Neuronal stem cell (in vitro differentiated cells): ENCODE measurements at regions not wholly inside any gene's neighbourhood (a gene's known extent, or its start where the extent isn't known, plus 50 kb on each side); places are given as distances from the start of the nearest gene placed in this dataset.

Experiments used
- DNase-seq: peaks from one replicate; pipeline ENCODE4 v3.0.0-alpha.2; 2013; ENCODE audit warnings: low spot score
- H2AFZ ChIP-seq: one replicate; pipeline ENCODE4 v1.6.1; 2013; ENCODE audit warnings: mild to moderate bottlenecking, low read length, inconsistent platforms
- H2AK5ac ChIP-seq: 2 replicates; pipeline ENCODE4 v1.6.1; 2013; ENCODE audit warnings: low read depth, mild to moderate bottlenecking, inconsistent platforms, low read length, moderate library complexity, mixed read lengths
- H2BK120ac ChIP-seq: 2 replicates; pipeline ENCODE4 v1.6.1; 2013; ENCODE audit warnings: low read depth, mild to moderate bottlenecking, inconsistent platforms, low read length, moderate library complexity, mixed read lengths
- H2BK12ac ChIP-seq: one replicate; pipeline ENCODE4 v1.6.1; 2013; ENCODE audit warnings: low read length, inconsistent platforms
- H2BK15ac ChIP-seq: 2 replicates; pipeline ENCODE4 v1.6.1; 2013; ENCODE audit warnings: mild to moderate bottlenecking, low read length, inconsistent platforms, mixed read lengths
- H2BK5ac ChIP-seq: one replicate; pipeline ENCODE4 v1.6.1; 2013; ENCODE audit warnings: inconsistent platforms, mild to moderate bottlenecking, low read length, moderate library complexity
- H3K14ac ChIP-seq: one replicate; pipeline ENCODE4 v1.6.1; 2013; ENCODE audit warnings: low read length, inconsistent platforms
- H3K18ac ChIP-seq: 2 replicates; pipeline ENCODE4 v1.6.1; 2013; ENCODE audit warnings: low read length, inconsistent platforms
- H3K23ac ChIP-seq: 2 replicates; pipeline ENCODE4 v1.6.1; 2013; ENCODE audit warnings: low read depth, mild to moderate bottlenecking, mixed read lengths, low read length, inconsistent platforms; ENCODE audit not compliant: poor library complexity
- H3K27ac ChIP-seq: replicated peaks from 3 replicates; pipeline ENCODE4 v1.5.1; 2013; ENCODE audit warnings: low read length, inconsistent platforms
- H3K27me3 ChIP-seq, 3 experiments: 2 replicates each; pipeline ENCODE4 v1.6.1; 2013; ENCODE audit warnings: low read length in 3 of 3, mild to moderate bottlenecking in 2 of 3, inconsistent platforms in 1 of 3, low read depth in 1 of 3, mixed read lengths in 1 of 3, moderate library complexity in 1 of 3; ENCODE audit not compliant: control insufficient read depth in 3 of 3, insufficient read depth in 3 of 3
- H3K36me3 ChIP-seq, 2 donors: replicated peaks in 1 of 2; 2 replicates each; pipeline ENCODE4 v1.6.1; 2013; ENCODE audit warnings: low read length in 2 of 2; ENCODE audit not compliant: control insufficient read depth in 2 of 2, insufficient read depth in 2 of 2
- H3K4ac ChIP-seq: 2 replicates; pipeline ENCODE4 v1.6.1; 2013; ENCODE audit warnings: inconsistent platforms, mild to moderate bottlenecking, low read length, moderate library complexity
- H3K4me1 ChIP-seq, 2 donors: 1 replicate in 1 of 2; 2 replicates in 1 of 2; pipeline ENCODE4 v1.6.1; 2013; ENCODE audit warnings: low read length in 2 of 2, low read depth in 1 of 2; ENCODE audit not compliant: control insufficient read depth in 2 of 2, insufficient read depth in 1 of 2
- H3K4me2 ChIP-seq: one replicate; pipeline ENCODE4 v1.6.1; 2013; ENCODE audit warnings: mild to moderate bottlenecking, low read length, inconsistent platforms; ENCODE audit not compliant: insufficient read depth, poor library complexity, severe bottlenecking
- H3K4me3 ChIP-seq, 2 donors: 2 replicates each; pipeline ENCODE4 v1.5.1; 2013; ENCODE audit warnings: low read length in 2 of 2, mild to moderate bottlenecking in 2 of 2, inconsistent platforms in 1 of 2, moderate library complexity in 1 of 2
- H3K79me1 ChIP-seq: one replicate; pipeline ENCODE4 v1.6.1; 2013; ENCODE audit warnings: low read depth, mild to moderate bottlenecking, inconsistent platforms, low read length, moderate library complexity
- H3K9ac ChIP-seq: one replicate; pipeline ENCODE4 v1.6.1; 2013; ENCODE audit warnings: mild to moderate bottlenecking, low read depth, low read length, inconsistent platforms; ENCODE audit not compliant: poor library complexity
- H3K9me3 ChIP-seq, 2 donors: replicated peaks in 1 of 2; 2 replicates each; pipeline versions ENCODE3 to v1.6.1; 2013; ENCODE audit warnings: low read length in 2 of 2, mild to moderate bottlenecking in 2 of 2, inconsistent platforms in 1 of 2, low read depth in 1 of 2, mixed read lengths in 1 of 2, moderate library complexity in 1 of 2; ENCODE audit not compliant: control insufficient read depth in 2 of 2, insufficient read depth in 1 of 2
- H4K8ac ChIP-seq: one replicate; pipeline ENCODE4 v1.6.1; 2013; ENCODE audit warnings: low read depth, mild to moderate bottlenecking, inconsistent platforms, low read length, moderate library complexity
- H4K91ac ChIP-seq: one replicate; pipeline ENCODE4 v1.6.1; 2013; ENCODE audit warnings: low read length, low read depth, mild to moderate bottlenecking, inconsistent platforms; ENCODE audit not compliant: poor library complexity
- WGBS, 2 donors: extraction: QIAGEN DNeasy Blood & Tissue Kit; methylation state at CpG; one replicate each; pipeline ENCODE4 v1.1.7; 2013; ENCODE audit warnings: missing lambda C conversion rate in 2 of 2, mixed read lengths in 1 of 2; ENCODE audit not compliant: insufficient read length in 2 of 2, insufficient replicate concordance in 1 of 2; ENCODE audit errors: extremely low coverage in 2 of 2; 5-methylcytosine and 5-hydroxymethylcytosine counted together

DNA sequence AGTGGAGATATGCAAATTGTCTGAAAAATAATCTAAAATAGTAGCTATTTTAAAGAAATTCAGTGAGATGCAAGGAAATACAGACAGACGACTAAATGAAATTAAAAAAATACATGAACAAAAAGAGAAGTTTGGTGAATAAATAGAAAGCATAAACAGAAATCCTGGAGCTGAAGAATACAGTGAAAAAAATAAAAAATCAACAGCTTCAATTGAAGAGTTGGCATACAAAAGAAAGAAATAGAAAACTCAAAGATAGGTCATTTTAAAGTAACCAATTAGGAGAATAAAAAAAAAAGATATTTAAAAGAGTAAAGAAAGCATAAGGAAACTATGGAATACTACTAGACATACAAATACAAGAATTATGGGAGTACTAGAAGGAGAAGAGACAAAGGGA lies 2191.5 kb upstream of the PCDH20 start:
- Histone ChIP-seq H3K9ac (no peak overlapping the region), H3K4ac (no peak overlapping the region), H3K36me3 (no peaks in the 10 kb centered on the region), H3K14ac (no peak overlapping the region), H3K27me3 (no peaks in the 10 kb centered on the region), H2BK120ac (no peak overlapping the region), H2BK12ac (no peak overlapping the region), H3K23ac (no peak overlapping the region), H2AK5ac (no peak overlapping the region), H3K4me3 (no peak overlapping the region), H3K4me2 (no peak overlapping the region), H3K79me1 (no peaks in the 10 kb centered on the region), H3K18ac (no peak overlapping the region), H4K91ac (no peak overlapping the region), H3K27ac (no peak overlapping the region), H3K9me3 (peaks cover 9 to 20% of the 10 kb centered on the region in 2 donors), H3K4me1 (no peaks in the 10 kb centered on the region), H2AFZ (no peak overlapping the region), H4K8ac (no peak overlapping the region), H2BK15ac (no peak overlapping the region), H2BK5ac (no peak overlapping the region)
- no peak for DNase-seq
- no CpG with 5 or more reads among the region's 1 CpG for WGBS, 2 donors

GRCh38 chr13:63605962-63606361 lies 2190.3 kb upstream of the PCDH20 start:
- no peak for DNase-seq
- H3K4ac ChIP-seq: no peak overlapping the region
- no peak overlapping the region for H4K91ac ChIP-seq
- no peak overlapping the region for H3K18ac ChIP-seq
- no peaks in the 10 kb centered on the region for H3K36me3 ChIP-seq
- no peak overlapping the region for H2BK120ac ChIP-seq
- no peak overlapping the region for H3K14ac ChIP-seq
- no peak overlapping the region for H2BK12ac ChIP-seq
- H3K4me2 ChIP-seq: no peak overlapping the region
- no peaks in the 10 kb centered on the region for H3K4me1 ChIP-seq
- peaks cover 9 to 20% of the 10 kb centered on the region in 2 donors for H3K9me3 ChIP-seq
- H3K27me3 ChIP-seq: no peaks in the 10 kb centered on the region
- no peak overlapping the region for H2BK15ac ChIP-seq
- H4K8ac ChIP-seq: no peak overlapping the region
- no peak overlapping the region for H3K9ac ChIP-seq
- no peak overlapping the region for H2AFZ ChIP-seq
- no peak overlapping the region for H3K27ac ChIP-seq
- H2BK5ac ChIP-seq: no peak overlapping the region
- H3K4me3 ChIP-seq: no peak overlapping the region
- H3K79me1 ChIP-seq: no peaks in the 10 kb centered on the region
- H3K23ac ChIP-seq: no peak overlapping the region
- H2AK5ac ChIP-seq: no peak overlapping the region

DNA sequence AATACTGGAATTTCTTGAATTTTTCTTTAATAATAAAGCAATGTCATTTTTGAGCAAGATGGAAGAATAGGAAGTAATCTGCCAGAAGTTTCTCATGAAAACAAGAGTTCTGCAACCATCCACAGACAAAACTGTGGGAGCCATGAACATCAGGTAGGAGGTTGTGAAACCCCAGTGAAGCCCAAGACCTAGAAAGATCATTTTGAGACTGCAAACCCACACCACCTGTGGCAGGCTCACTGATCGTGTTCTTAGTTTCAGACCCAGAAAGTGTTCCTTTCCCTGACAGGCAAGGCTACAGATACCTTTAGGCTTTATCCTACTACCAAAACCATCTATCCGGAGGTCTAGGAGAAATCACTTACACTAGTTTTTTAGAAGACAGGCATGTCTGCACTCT lies 2189.8 kb upstream of the PCDH20 start:
- no peak overlapping the region for H3K4ac ChIP-seq
- DNase-seq: no peak
- H3K36me3 ChIP-seq: no peaks in the 10 kb centered on the region
- H3K18ac ChIP-seq: no peak overlapping the region
- H3K23ac ChIP-seq: no peak overlapping the region
- H3K14ac ChIP-seq: no peak overlapping the region
- no peak overlapping the region for H2AK5ac ChIP-seq
- no peak overlapping the region for H3K9ac ChIP-seq
- no CpG with 5 or more reads among the region's 2 CpGs for WGBS, 2 donors
- H3K4me2 ChIP-seq: no peak overlapping the region
- H3K9me3 ChIP-seq: peaks cover 9 to 20% of the 10 kb centered on the region in 2 donors
- no peak overlapping the region for H2BK12ac ChIP-seq
- H3K4me3 ChIP-seq: no peak overlapping the region
- H3K27me3 ChIP-seq: no peaks in the 10 kb centered on the region
- no peak overlapping the region for H2AFZ ChIP-seq
- H3K79me1 ChIP-seq: no peaks in the 10 kb centered on the region
- no peaks in the 10 kb centered on the region for H3K4me1 ChIP-seq
- H4K91ac ChIP-seq: no peak overlapping the region
- H4K8ac ChIP-seq: no peak overlapping the region
- H2BK15ac ChIP-seq: no peak overlapping the region
- H2BK5ac ChIP-seq: no peak overlapping the region
- H2BK120ac ChIP-seq: no peak overlapping the region
- H3K27ac ChIP-seq: no peak overlapping the region

DNA sequence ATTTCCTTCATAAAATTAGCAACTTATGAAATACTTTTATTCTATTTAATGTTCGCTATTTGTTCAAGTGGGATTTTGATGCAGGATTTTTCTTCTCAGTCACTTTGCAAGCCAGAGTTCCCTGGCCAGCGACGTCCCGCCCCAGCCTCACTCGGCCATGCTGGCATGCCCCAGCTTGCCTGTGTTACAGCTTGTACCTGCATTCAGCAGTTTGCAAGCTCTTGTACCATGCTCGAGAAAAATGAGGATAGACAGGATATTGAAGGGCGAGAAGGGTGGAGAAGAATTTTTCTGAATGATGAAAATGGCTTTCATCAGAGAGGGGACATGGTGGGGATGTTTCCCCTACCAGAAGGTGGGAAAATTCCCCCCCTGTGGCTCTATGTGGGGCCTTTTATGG lies 2180.2 kb upstream of the PCDH20 start:
- Histone ChIP-seq H2AK5ac (no peak overlapping the region), H3K23ac (no peak overlapping the region), H4K8ac (no peak overlapping the region), H3K4me1 (peaks cover 0 to 2% of the 10 kb centered on the region in 2 donors), H3K79me1 (no peaks in the 10 kb centered on the region), H3K4me3 (no peak overlapping the region), H3K4ac (no peak overlapping the region), H3K9ac (no peak overlapping the region), H2BK120ac (no peak overlapping the region), H4K91ac (no peak overlapping the region), H2BK12ac (no peak overlapping the region), H3K9me3 (no peaks in the 10 kb centered on the region), H3K18ac (no peak overlapping the region), H3K27ac (no peak overlapping the region), H2BK5ac (no peak overlapping the region), H3K27me3 (no peaks in the 10 kb centered on the region), H3K14ac (no peak overlapping the region), H3K4me2 (no peak overlapping the region), H3K36me3 (no peaks in the 10 kb centered on the region), H2AFZ (peak overlapping the region; percentile 80), H2BK15ac (no peak overlapping the region)
- WGBS, 2 donors: no CpG with 5 or more reads among the region's 7 CpGs
- no peak for DNase-seq
